Adrenal gland (tissue), 9 donors: ENCODE measurements at regions not wholly inside any gene's neighbourhood (a gene's known extent, or its start where the extent isn't known, plus 50 kb on each side); places are given as distances from the start of the nearest gene placed in this dataset.

Source experiments
- DNase-seq, 7 donors: peaks; one replicate each; pipeline ENCODE4 v3.0.0-alpha.2; 2019 to 2020
- H3K27ac ChIP-seq, 5 donors: fragments of 200-600 bp; sonication (generic) in 4 of 5; 1 replicate in 3 of 5; 2 replicates in 2 of 5; pipeline versions ENCODE4 v1.5.1 to v1.8.0; 2016 to 2020; ENCODE audit warnings: mild to moderate bottlenecking in 1 of 5
- H3K27me3 ChIP-seq: fragments of 200-600 bp; 2 replicates; pipeline ENCODE4 v1.8.0; 2021
- H3K36me3 ChIP-seq, 2 donors: fragments of 200-600 bp; replicated peaks in 1 of 2; 1 replicate in 1 of 2; 2 replicates in 1 of 2; pipeline versions ENCODE4 v1.5.1 to v1.8.0; 2018 to 2022
- H3K4me1 ChIP-seq, 2 donors: fragments of 200-600 bp; replicated peaks in 1 of 2; 1 replicate in 1 of 2; 2 replicates in 1 of 2; pipeline versions ENCODE4 v1.5.1 to v1.8.0; 2018 to 2021
- H3K4me3 ChIP-seq, 4 donors: fragments of 200-600 bp; sonication (generic) in 3 of 4; one replicate each; pipeline ENCODE4 v1.5.1; 2016 to 2018
- H3K9me3 ChIP-seq, 3 donors: fragments of 200-600 bp; sonication (generic) in 1 of 3; replicated peaks in 1 of 3; 1 replicate in 2 of 3; 2 replicates in 1 of 3; pipeline versions ENCODE4 v1.5.1 to v1.8.0; 2016 to 2021
- POLR2A ChIP-seq, 2 donors: fragments of 450-650 bp; IDR thresholded peaks; one replicate each; pipeline ENCODE4 v1.6.1; 2017; ENCODE audit warnings: antibody characterized with exemption in 2 of 2, mild to moderate bottlenecking in 2 of 2, moderate library complexity in 1 of 2
- WGBS, 4 donors: extraction: QIAGEN DNeasy Blood & Tissue Kit in 2 of 4; methylation state at CpG; one replicate each; pipeline versions ENCODE4 v1.1.5 to v1.1.7; 2013 to 2017; 5-methylcytosine and 5-hydroxymethylcytosine counted together
- intact Hi-C, 2 donors: fragments of 100-400 bp; cut with DNase I; formaldehyde crosslinking; loops; one replicate each; pipeline versions ENCODE4 v1.14.1 to v1.15.0; 2022 to 2023
- TF ChIP-seq, protein P1 (sequence below), 6 experiments: fragments of 450-650 bp in 4 of 6; fragments of 200-600 bp in 2 of 6; sonication (generic) in 1 of 6; IDR thresholded peaks; 1 replicate in 5 of 6; 2 replicates in 1 of 6; pipeline versions ENCODE4 v1.5.1 to v1.8.0; 2016 to 2021; ENCODE audit warnings: antibody characterized with exemption in 6 of 6, mild to moderate bottlenecking in 2 of 6, moderate library complexity in 1 of 6
- donor health status: healthy with polysubstance abuse.
- donor health status: Bipolar disorder and iron deficiency.
- donor health status: DM: yes; HTN: yes; CAD: no.
- donor health status: DM: no; HTN: no; CAD: no.
- donor health status: DM: no; HTN: no; CAD: no.

DNA sequence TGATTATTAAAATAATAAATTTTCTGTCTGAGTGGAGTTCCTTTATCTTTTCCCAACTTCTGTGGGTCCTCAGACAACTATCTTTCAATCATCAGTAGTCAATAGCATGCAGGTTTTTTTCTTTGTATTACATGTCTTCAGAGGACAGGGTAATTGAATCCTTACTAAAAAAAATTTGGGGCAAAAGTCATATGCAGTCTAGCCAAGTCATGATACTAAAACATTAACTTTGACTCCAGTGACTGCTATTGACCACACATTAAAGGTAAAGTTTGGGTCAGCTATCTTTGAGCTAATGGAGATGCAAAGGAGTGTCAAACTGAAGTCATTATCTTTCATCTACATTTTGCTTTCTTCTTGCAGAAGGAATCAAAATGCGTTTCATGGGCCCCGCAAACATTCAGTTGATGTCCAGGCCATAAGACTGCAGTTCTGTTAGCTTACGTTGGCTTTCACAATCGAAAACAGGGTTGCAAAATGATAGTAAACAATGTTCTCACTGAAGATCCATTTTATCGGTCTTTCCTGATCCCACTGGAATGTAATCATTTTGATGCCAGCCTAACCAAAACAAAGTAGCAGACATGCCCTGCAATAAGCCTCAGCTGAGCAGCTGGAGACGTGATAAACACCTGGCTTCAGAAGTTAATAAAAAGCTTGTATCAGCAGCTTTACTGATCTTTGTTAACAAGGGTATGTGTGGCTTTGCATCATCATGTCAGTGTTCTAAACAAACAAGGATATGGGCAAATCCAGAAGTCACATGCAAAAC, 186.1 kb upstream of the PRLR start:
- no peaks in the 10 kb centered on the region for H3K9me3 ChIP-seq
- TF ChIP-seq POLR2A (IDR thresholded peaks at IDR 0.05): no peak
- TF ChIP-seq, protein P1, sequence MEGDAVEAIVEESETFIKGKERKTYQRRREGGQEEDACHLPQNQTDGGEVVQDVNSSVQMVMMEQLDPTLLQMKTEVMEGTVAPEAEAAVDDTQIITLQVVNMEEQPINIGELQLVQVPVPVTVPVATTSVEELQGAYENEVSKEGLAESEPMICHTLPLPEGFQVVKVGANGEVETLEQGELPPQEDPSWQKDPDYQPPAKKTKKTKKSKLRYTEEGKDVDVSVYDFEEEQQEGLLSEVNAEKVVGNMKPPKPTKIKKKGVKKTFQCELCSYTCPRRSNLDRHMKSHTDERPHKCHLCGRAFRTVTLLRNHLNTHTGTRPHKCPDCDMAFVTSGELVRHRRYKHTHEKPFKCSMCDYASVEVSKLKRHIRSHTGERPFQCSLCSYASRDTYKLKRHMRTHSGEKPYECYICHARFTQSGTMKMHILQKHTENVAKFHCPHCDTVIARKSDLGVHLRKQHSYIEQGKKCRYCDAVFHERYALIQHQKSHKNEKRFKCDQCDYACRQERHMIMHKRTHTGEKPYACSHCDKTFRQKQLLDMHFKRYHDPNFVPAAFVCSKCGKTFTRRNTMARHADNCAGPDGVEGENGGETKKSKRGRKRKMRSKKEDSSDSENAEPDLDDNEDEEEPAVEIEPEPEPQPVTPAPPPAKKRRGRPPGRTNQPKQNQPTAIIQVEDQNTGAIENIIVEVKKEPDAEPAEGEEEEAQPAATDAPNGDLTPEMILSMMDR (IDR thresholded peaks at IDR 0.05): no peak
- H3K36me3 ChIP-seq: no peaks in the 10 kb centered on the region
- DNase-seq: no peak
- intact Hi-C loops: no loop called here
- H3K4me1 ChIP-seq: no peaks in the 10 kb centered on the region
- H3K27ac ChIP-seq: no peak overlapping the region
- 78 to 83% (median 81%) methylated on average over 6 of the region's 6 CpGs for WGBS, 4 donors
- H3K4me3 ChIP-seq: no peak overlapping the region
- H3K27me3 ChIP-seq: no peaks in the 10 kb centered on the region

- Histone ChIP-seq H3K4me1 (no peaks in the 10 kb centered on the region), H3K4me3 (no peak overlapping the region), H3K36me3 (no peaks in the 10 kb centered on the region), H3K9me3 (no peaks in the 10 kb centered on the region), H3K27me3 (no peaks in the 10 kb centered on the region), H3K27ac (no peak overlapping the region)
- DNase-seq: no peak
- intact Hi-C loops: no loop called here
- TF ChIP-seq POLR2A (IDR thresholded peaks at IDR 0.05): no peak
- 85 to 93% (median 92%) methylated on average over 2 of the region's 2 CpGs for whole genome bisulfite sequencing, 4 donors
These were observed 185.0 kb upstream of the PRLR start for GRCh38 chr5:35415309-35415708.

- intact Hi-C loops: no loop called here
- H3K27ac ChIP-seq: no peak overlapping the region
- no peak overlapping the region for H3K4me3 ChIP-seq
- WGBS, 4 donors: 75 to 83% (median 80%) methylated on average over 1 of the region's 1 CpG
- H3K4me1 ChIP-seq: no peaks in the 10 kb centered on the region
- no peaks in the 10 kb centered on the region for H3K27me3 ChIP-seq
- no peaks in the 10 kb centered on the region for H3K9me3 ChIP-seq
- no peaks in the 10 kb centered on the region for H3K36me3 ChIP-seq
- TF ChIP-seq, protein P1 (IDR thresholded peaks at IDR 0.05): no peak
- no peak for TF ChIP-seq POLR2A (IDR thresholded peaks at IDR 0.05)
- no peak for DNase-seq
These were observed 179.1 kb upstream of the PRLR start for GRCh38 chr5:35409361-35409760.

DNA sequence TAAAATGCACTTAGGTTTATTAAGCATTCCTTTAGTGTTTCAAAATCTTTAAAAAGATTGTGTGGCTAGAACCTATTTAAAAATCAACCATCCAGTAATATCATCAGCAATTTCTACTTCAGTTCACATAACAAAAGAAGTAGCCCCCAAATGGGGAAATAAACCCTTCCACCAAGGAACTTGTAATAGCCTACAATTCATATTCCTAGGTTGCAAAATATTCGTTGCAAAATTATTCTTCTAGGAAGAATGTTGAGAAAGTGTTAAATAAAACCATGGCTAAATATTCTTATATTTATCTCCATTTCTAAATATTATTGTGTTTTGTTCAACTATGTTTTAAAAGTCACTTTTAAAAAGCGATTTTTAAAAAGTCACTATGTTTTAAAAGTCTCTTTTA, 177.9 kb upstream of the PRLR start:
- no peaks in the 10 kb centered on the region for H3K4me1 ChIP-seq
- no peaks in the 10 kb centered on the region for H3K9me3 ChIP-seq
- H3K4me3 ChIP-seq: no peak overlapping the region
- intact Hi-C loops: no loop called here
- no peaks in the 10 kb centered on the region for H3K27me3 ChIP-seq
- no peaks in the 10 kb centered on the region for H3K36me3 ChIP-seq
- no peak for TF ChIP-seq POLR2A (IDR thresholded peaks at IDR 0.05)
- TF ChIP-seq, protein P1 (IDR thresholded peaks at IDR 0.05): no peak
- no peak overlapping the region for H3K27ac ChIP-seq
- 68 to 77% (median 74%) methylated on average over 2 of the region's 2 CpGs for WGBS, 4 donors
- no peak for DNase-seq

- Histone ChIP-seq H3K36me3 (no peaks in the 10 kb centered on the region), H3K4me1 (no peaks in the 10 kb centered on the region), H3K27ac (no peak overlapping the region), H3K27me3 (no peaks in the 10 kb centered on the region), H3K9me3 (no peaks in the 10 kb centered on the region), H3K4me3 (no peak overlapping the region)
- no peak for DNase-seq
- no peak for TF ChIP-seq POLR2A (IDR thresholded peaks at IDR 0.05)
- TF ChIP-seq, protein P1 (IDR thresholded peaks at IDR 0.05): no peak
- intact Hi-C loops: no loop called here
These were observed 177.4 kb upstream of the PRLR start for GRCh38 chr5:35407697-35408096.
